ENCODE measurements at regions not wholly inside any gene's neighbourhood (a gene's known extent, or its start where the extent isn't known, plus 50 kb on each side); places are given as distances from the start of the nearest gene placed in this dataset.

DNA sequence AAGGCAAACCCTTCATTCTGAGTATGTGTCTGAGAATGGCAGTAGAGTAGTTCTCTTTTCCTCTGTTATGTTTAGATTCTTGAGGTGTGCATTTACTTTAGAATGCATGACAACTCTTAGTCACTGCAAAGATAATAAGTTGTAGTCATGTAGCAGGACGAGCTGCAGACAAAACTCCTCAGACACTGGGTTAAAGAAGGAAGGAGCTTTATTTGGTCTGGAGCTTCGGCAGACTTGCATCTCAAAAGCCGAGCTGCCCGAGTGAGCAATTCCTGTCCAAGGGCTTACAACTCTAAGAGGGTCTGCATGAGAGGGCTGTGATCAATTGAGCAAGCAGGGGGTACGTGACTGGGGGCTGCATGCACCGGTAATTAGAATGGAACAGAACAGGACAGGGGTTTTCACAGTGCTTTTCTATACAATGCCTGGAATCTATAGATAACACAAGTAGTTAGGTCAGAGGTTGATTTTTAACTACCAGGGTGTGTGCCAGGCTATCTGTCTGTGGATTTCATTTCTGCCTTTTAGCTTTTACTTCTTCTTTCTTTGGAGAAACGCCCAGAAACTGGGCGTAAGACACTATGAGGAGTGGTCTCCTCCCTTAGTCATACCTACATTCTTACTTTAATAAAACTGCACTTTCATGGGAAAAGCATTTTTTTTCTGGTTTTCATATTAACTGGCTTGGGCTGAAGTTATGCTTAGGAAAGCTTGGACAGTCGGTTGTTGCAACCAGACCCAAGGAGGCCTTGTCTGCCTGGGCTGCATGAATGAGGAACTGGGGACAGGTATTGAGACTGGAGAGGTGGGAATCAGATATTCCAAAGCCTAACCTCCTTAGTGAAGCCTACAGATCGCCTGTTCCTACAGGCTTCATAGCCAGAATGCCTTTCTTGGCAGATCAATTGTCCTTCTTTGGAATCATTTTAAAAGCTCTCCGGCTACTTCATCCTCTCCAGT, 115.1 kb downstream of the RHOU start:
- no peak for FAIRE-seq

DNA sequence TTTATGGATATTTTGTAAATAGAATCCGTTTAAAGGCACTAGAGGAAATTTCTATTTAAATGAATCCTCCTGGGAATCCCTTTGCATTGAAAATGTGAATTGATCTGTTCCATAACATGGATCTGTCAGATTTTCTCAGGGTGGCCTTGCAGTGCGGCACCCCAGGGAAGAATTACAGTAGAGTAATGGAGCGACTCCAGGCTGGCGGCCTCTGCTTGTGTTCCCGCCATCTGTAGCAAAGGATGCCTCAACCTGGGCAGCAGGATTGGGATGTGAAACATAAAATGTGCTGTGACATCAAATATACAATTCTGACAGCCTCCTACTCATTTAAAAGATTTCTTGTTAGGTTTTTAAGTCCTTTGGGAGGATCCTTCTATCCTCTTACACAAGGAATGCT, 115.9 kb downstream of the RHOU start:
- no peak for FAIRE-seq

- no peak for FAIRE-seq
These were observed 116.3 kb downstream of the RHOU start for GRCh38 chr1:228851618-228852017.

- FAIRE-seq, result no peak
These were observed 116.7 kb downstream of the RHOU start for GRCh38 chr1:228852024-228852423.

- no peak for FAIRE-seq
These were observed 117.3 kb downstream of the RHOU start for GRCh38 chr1:228852511-228853088.

DNA sequence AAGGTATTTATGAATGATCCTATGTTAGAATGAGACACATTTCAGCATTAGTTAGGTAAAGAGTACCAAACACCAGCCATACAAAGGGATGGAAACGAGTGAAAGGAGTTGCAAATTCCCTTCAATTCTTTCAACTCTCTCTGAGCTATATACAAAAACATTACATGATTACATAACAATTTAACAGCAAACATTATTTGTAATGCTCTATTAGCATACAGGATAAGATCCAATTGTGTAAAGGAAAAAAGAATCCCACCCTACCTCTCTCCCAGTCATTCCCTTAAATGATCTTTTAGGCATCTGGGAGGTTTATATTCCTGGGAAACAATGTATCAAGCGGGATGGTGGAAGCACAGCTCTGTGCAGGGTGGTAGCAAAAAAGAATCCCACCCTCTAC, 117.9 kb downstream of the RHOU start:
- no peak for FAIRE-seq

DNA sequence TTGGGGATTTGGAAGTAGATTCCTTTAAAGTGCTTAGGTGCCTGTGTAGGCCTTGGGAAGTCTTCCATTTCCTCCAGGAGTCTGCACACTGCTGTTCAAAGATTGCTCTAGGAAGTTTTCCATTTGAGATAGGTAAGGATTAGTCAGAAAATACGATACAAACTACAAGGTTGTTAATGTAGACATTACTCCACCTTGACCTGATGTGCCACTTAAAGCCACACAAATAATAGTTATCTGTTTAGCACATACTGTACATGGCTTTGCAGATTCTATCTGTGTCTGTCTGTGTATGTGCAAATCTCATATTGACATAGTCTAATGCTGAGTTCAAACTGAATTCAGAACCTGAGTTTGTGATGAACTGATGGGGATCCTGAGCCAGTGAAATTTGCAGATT, 118.4 kb downstream of the RHOU start:
- no peak for FAIRE-seq

- no peak for FAIRE-seq
These were observed 119.6 kb downstream of the RHOU start for GRCh38 chr1:228854907-228855306.

DNA sequence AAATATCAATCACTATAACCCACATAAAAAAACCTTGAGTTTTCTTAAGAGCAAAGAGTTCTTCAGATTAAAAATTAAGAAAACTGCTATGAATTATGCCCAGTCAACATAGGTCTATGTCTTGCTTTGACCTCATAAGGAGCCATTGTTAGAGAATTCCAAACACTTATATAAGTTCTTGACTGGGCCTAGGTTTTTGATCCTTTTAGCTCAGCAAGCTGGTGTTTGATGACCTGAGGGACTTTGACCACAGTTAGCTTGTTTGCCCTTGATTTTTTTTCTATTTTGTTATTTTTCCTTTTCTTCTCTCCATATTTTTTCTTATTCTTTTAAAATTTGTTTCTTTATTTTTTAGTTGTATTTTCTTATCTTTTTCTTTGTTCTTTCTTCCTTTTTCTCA, 122.3 kb downstream of the RHOU start:
- FAIRE-seq, result no peak

DNA sequence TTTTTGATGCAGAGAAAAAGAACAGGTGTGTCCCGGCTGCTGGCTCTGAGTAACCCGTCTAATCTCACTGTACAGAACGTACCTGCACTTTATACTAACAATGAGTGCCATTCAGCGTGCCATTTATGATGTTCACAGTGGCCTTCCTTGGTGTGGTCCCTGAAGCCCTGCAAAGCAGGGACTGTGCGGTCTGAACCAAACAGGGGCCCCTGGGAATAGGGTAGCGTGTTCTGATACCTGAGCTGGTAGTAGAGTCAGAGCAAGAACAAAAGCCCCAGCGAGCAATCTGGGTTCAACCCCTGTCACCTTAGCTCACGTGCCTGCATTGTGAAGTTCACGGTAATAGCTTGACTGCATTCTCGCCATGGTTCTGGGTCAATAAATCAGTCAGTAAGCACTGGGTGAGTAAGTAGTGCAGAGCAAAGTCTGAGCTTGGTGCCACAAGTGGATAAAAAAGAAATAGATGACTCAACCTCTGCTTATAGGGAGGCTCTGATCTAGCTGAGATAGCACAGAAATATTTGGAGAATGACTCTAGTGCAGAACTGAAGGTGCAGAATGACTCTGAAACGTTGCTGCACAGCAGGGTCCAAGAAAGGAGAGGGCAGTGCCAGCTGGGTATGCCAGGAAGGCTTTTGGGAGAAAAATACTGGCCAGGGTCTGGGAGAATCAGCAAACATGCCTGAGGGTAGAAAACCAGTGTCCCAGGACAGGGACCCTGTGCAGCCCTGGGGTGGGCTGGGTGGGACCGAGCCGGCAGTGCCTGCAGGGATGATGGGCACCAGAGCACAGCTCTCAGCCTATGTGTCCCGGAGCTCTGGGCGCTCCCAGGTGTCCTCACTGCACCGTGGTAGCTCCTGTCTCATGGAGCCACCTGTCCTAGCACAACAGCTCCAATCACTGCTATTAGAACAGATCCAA, 125.9 kb downstream of the RHOU start:
- FAIRE-seq, result no peak

DNA sequence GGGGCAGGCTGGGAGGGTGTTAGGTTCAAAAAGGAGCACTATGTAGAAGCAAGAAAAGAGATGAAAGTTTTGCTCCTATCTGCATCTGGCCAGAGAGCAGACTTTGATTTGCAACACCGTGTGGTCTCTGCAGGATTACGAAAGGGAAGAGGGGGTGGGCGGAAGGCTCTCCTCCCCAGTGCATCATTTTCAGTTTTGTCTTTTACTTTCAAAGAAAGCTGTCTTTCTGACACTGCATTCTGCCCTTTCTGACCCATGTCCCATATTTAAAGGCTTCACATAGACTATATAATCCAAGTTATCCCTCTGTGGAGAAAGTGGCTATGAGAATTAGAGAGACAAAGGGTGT, 126.5 kb downstream of the RHOU start:
- FAIRE-seq, result no peak

GRCh38 chr1:228862542-228863505, 127.5 kb downstream of the RHOU start:
- no peak for FAIRE-seq

GRCh38 chr1:228863776-228864175, 128.5 kb downstream of the RHOU start:
- no peak for FAIRE-seq

GRCh38 chr1:228865627-228866330, 130.5 kb downstream of the RHOU start:
- no peak for FAIRE-seq

GRCh38 chr1:228866468-228866867, 131.2 kb downstream of the RHOU start:
- FAIRE-seq, result no peak

DNA sequence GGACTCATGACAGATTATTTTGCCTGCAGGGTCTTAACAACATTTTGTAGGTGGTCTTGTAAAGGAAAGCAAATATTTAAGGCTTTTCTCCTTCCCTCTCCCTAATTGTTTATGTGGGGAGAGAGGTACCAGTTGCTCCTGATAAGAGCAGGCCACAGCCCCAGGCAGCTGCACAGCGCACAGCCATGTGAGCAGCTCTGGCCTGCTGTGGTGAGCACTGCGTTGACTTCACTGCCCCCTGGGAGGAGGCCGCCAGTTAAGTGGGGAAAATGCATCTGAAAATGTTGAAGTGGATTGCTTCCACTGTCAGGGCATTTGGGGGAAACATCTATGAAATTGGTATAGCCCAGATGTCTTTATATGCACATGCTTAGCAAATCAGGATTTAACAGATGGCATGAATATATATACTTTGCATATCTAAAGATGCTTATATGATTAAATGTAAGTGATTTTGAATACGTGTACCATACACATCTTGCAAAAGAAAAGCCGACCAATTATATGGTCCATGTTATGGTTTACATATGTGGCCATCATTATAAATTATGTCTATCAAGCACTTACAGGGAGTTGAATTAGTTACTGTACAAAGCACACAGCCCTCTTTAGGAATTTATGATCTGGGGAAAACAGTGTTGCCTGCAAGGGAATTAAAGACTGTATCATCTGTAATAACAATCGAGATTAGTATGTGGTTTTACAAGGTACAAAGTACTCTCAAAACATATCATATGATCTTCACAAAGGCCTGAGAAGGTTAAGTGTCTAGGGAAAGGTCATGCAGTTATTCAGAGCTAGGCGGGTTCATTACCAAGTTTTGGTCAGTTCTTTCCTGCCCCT, 132.1 kb downstream of the RHOU start:
- FAIRE-seq, result no peak

- FAIRE-seq, result no peak
These were observed 132.9 kb downstream of the RHOU start for GRCh38 chr1:228867951-228868730.

DNA sequence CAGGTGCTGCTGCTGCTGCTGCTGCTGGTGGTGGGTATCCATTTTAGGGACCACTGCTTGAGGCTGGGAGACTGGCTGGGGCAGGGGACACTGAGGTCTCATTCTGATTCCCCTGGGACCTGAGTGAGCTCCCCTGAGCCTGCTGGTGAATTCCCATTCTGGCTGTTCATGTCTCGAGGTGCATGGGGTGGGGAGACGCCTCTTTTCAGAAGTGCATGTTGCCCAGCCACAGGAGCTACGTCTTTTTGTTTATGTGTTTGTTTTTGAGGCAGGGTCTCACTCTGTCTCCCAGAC, 133.4 kb downstream of the RHOU start:
- no peak for FAIRE-seq

GRCh38 chr1:228869312-228869824, 134.1 kb downstream of the RHOU start:
- no peak for FAIRE-seq
